GM12874 (cell line): ENCODE measurements at regions not wholly inside any gene's neighbourhood (a gene's known extent, or its start where the extent isn't known, plus 50 kb on each side); places are given as distances from the start of the nearest gene placed in this dataset.

ENCODE experiments used
- TF ChIP-seq, protein P1 (sequence below): IDR thresholded peaks from 2 replicates; pipeline ENCODE4 v1.5.1; 2011; ENCODE audit warnings: low read depth, mild to moderate bottlenecking, control low read depth, low read length, moderate library complexity; ENCODE audit not compliant: insufficient read depth

GRCh38 chr2:187093771-187094412 lies 244.9 kb upstream of the ZSWIM2 start:
- TF ChIP-seq, protein P1, sequence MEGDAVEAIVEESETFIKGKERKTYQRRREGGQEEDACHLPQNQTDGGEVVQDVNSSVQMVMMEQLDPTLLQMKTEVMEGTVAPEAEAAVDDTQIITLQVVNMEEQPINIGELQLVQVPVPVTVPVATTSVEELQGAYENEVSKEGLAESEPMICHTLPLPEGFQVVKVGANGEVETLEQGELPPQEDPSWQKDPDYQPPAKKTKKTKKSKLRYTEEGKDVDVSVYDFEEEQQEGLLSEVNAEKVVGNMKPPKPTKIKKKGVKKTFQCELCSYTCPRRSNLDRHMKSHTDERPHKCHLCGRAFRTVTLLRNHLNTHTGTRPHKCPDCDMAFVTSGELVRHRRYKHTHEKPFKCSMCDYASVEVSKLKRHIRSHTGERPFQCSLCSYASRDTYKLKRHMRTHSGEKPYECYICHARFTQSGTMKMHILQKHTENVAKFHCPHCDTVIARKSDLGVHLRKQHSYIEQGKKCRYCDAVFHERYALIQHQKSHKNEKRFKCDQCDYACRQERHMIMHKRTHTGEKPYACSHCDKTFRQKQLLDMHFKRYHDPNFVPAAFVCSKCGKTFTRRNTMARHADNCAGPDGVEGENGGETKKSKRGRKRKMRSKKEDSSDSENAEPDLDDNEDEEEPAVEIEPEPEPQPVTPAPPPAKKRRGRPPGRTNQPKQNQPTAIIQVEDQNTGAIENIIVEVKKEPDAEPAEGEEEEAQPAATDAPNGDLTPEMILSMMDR = no peak

DNA sequence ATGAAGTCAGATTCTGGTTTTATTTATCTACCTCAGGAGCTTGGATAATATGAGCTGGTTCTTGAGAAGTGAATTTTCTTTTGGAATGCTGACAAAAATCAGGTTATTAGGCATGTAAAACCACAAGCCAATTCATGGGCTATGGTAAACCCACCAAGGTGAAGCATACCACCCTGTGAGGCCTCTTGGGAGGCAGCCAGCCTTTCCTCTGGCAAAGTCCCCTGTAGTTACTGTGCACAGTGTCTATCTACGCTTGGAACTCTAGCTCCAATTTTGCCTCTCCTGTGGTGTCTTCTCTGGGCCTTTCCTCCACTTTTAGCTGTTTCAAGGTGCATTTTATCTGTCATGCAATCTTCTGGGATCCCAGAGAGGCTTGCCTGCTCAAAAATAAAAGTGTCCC lies 242.7 kb upstream of the ZSWIM2 start:
- TF ChIP-seq, protein P1 = no peak

- TF ChIP-seq, protein P1 = no peak
These were observed 235.6 kb upstream of the ZSWIM2 start for GRCh38 chr2:187084524-187084923.

DNA sequence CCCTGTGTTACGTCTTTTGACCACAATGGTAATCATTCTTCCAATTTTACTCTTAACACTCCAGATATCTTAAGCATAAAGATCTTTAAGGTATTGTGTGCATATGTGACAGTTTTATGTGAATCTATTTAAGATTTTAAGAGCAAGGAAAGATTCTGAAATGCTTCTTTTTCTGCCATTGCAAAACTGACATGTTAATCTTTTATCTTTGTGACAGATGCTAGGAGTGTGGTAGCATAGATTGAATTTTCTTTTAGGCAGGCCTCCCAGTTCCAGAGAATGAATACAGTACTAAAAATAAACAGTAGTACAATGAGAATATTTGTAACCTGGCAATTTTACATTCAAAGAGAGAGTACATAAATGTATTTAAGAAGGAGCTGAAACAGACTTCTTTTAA lies 232.5 kb upstream of the ZSWIM2 start:
- TF ChIP-seq, protein P1 = no peak

DNA sequence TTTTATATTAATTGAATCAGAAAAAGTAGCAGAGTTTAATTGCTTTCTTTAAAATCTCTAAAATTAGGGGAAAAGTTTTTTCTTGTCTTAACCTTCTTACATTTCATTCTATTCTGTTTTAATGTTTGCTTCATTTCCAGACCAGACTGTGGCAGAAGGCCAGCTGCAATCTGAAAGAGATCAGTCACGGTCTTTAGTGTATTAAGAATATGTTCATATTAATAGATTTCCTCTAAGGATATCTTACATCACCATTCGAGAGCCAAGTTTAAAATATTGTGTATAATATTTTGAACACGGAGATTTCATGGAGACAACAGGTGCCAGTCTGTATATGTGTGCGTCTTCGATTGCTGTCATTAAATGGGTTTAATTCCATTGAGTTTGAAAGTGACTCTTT lies 230.9 kb upstream of the ZSWIM2 start:
- TF ChIP-seq, protein P1 = no peak

DNA sequence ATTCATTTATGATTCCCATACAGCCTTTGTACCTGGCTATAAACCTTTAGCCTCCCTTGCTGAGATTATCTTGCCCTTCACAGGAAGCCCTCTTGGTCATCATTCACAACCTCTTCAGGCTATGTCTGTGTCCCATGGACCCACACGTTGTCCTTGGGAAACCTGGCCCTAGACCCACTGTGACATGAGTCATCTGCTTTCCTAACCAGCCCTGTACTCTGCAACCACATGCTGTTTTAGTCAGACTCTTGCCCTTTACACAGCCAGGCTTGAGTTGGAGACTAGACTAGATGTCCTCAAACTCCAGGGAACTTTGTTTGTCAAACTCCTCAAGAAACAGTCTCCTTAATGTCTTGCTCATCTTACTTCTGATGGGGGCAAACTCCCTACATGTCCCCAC lies 229.3 kb upstream of the ZSWIM2 start:
- TF ChIP-seq, protein P1 = no peak

GRCh38 chr2:187075671-187076070 lies 226.7 kb upstream of the ZSWIM2 start:
- TF ChIP-seq, protein P1 = no peak
